ENCODE measurements at regions not wholly inside any gene's neighbourhood (a gene's known extent, or its start where the extent isn't known, plus 50 kb on each side); places are given as distances from the start of the nearest gene placed in this dataset.

DNA sequence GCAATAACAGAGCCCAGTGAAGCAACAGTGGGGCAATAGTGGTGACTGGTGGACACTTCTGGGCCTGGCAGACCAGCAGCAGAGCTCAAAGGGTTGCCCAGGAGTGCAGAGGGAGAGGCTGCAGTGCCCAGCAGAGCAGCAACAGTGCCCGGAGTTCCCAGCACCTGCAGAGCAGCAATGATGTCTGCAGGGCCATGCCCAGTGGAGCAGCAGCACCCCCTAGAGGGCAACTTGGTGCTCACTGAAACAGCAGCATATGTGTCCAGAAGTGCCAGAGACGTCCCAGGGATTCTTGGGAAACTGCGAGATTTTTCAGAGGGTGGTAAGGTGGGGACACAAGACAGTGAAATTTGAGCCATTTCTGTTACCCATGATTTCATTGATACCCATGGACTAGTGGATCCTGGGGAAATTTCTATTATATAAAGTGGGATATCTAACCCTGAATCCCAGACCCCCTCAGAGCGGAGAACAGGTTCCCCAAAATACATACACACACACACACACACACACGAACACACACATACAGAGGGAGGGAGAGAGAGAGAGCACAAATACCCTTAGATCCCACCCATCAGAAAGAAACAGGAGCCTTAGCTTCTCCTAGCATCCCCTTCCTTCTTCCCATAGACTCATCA, 156.9 kb upstream of the GJB5 start:
- peak; percentile 85 for TF ChIP-seq CTCF (IDR thresholded peaks at IDR 0.05; ENCODE audit: low read length)
- no peak for TF ChIP-seq EZH2 (IDR thresholded peaks at IDR 0.05; ENCODE audit: borderline replicate concordance, low read length)
